Naive thymus-derived CD8-positive, alpha-beta T cell (primary cell): ENCODE measurements at regions not wholly inside any gene's neighbourhood (a gene's known extent, or its start where the extent isn't known, plus 50 kb on each side); places are given as distances from the start of the nearest gene placed in this dataset.

Experiments used
- ATAC-seq, 2 donors: fragments of 150-1000 bp; cut with Tn5 transposase in 1 of 2; sonication (Bioruptor Pico), chemical (Tn5 transposase) in 1 of 2; 1 replicate in 1 of 2; 2 replicates in 1 of 2; pipeline ENCODE4 v1.10.0; 2021; ENCODE audit warnings: mild to moderate bottlenecking in 2 of 2, moderate library complexity in 2 of 2
- POLR2A ChIA-PET: fragments of 350-600 bp; sonication (Branson Sonifier 250); formaldehyde crosslinking; loops from one replicate; lab custom pipeline; 2021; ENCODE audit warnings: antibody characterized with exemption; lab: Charles Lee
- DNase-seq, 10 donors: peaks; one replicate each; pipeline versions ENCODE4 v3.0.0 to v3.0.0-alpha.2; 2020 to 2022
- H3K27ac Mint-ChIP-seq, 10 donors: one replicate each; pipeline ENCODE4 v1.8.0; 2020 to 2022; ENCODE audit warnings: mild to moderate bottlenecking in 10 of 10, mixed read lengths in 10 of 10, moderate library complexity in 4 of 10, inconsistent platforms in 1 of 10
- H3K27me3 Mint-ChIP-seq, 5 donors: one replicate each; pipeline ENCODE4 v1.8.0; 2021 to 2022; ENCODE audit warnings: mixed read lengths in 5 of 5
- H3K36me3 Mint-ChIP-seq, 3 donors: one replicate each; pipeline ENCODE4 v1.8.0; 2020 to 2022; ENCODE audit warnings: mixed read lengths in 3 of 3, mild to moderate bottlenecking in 2 of 3, inconsistent platforms in 1 of 3
- H3K4me1 Mint-ChIP-seq, 4 donors: one replicate each; pipeline ENCODE4 v1.8.0; 2021 to 2022; ENCODE audit warnings: mixed read lengths in 4 of 4
- H3K4me3 Mint-ChIP-seq, 10 donors: one replicate each; pipeline ENCODE4 v1.8.0; 2020 to 2022; ENCODE audit warnings: mild to moderate bottlenecking in 10 of 10, mixed read lengths in 10 of 10, moderate library complexity in 6 of 10, inconsistent platforms in 1 of 10
- H3K9me3 Mint-ChIP-seq, 9 donors: one replicate each; pipeline ENCODE4 v1.8.0; 2020 to 2022; ENCODE audit warnings: mixed read lengths in 9 of 9, mild to moderate bottlenecking in 3 of 9, inconsistent platforms in 1 of 9, moderate library complexity in 1 of 9

DNA sequence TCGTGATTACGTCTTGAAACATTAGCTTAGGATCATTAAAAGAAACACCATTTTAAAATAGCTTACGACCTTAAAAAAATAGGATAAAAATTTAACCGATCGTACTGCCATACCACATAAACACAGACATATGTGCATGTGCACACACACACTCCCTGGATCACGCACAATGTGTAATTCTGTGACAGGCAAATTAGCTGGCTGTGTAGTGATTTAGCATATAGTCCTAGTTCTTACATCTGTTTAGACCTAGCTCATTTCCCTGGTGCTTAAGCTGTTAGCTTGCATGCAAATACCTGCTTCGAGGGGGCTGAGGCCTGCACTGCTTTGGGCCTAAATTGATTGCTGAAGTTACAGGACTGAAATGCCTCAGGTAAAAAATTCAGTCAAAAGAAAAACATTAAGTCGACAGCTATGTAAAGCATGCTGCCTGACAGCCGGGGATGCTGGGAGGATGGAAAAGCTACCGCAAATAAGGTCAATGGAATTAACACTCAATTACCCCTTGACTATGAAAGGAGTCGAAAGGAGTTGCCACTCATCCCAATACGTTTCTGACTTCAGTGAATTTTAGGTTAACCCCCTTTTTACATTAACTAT is 267.1 kb upstream of the FZD8 start:
- DNase-seq (no peak), ATAC-seq (no peak)
- no peak overlapping the region for H3K4me3 Mint-ChIP-seq
- H3K36me3 Mint-ChIP-seq = no peaks in the 10 kb centered on the region
- peaks cover 0 to 24% (median 0%) of the 10 kb centered on the region in 5 donors for H3K27me3 Mint-ChIP-seq
- no peak overlapping the region for H3K27ac Mint-ChIP-seq
- POLR2A ChIA-PET = no interaction called here
- H3K4me1 Mint-ChIP-seq = no peaks in the 10 kb centered on the region
- peaks cover 0 to 3% (median 0%) of the 10 kb centered on the region in 9 donors for H3K9me3 Mint-ChIP-seq

- no peak overlapping the region for H3K4me3 Mint-ChIP-seq
- peaks cover 0 to 23% (median 0%) of the 10 kb centered on the region in 5 donors for H3K27me3 Mint-ChIP-seq
- DNase-seq (no peak), ATAC-seq (no peak)
- peaks cover 0 to 3% (median 0%) of the 10 kb centered on the region in 9 donors for H3K9me3 Mint-ChIP-seq
- H3K36me3 Mint-ChIP-seq = no peaks in the 10 kb centered on the region
- no peaks in the 10 kb centered on the region for H3K4me1 Mint-ChIP-seq
- POLR2A ChIA-PET = no interaction called here
- H3K27ac Mint-ChIP-seq = no peak overlapping the region
Measured at GRCh38 chr10:35908451-35908850, 266.4 kb upstream of the FZD8 start.

DNA sequence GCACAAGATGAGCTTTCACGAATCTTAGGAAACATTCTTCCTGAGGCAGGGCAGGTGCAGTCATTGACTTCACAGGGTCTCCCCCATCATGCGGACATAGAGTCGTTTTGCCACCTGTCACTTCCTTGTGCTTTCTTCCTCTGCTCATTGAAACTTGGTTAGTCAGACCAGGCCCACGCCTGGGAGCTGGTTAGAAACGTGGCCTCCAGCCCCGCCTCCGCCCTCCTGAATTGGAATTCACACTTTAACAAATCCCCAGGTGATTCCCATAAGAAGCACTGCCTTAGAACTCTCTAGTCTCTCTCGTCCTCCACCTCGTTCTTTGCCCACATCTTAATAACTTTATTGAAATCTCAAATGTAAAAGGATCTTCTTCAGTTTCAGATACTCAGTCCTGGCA is 265.5 kb upstream of the FZD8 start:
- ATAC-seq = no peak
- Mint-ChIP-seq H3K4me1 (no peaks in the 10 kb centered on the region), H3K4me3 (no peak overlapping the region), H3K27ac (no peak overlapping the region), H3K36me3 (no peaks in the 10 kb centered on the region), H3K9me3 (peaks cover 0 to 3% (median 0%) of the 10 kb centered on the region in 9 donors), H3K27me3 (peaks cover 0 to 23% (median 0%) of the 10 kb centered on the region in 5 donors)
- POLR2A ChIA-PET = no interaction called here
- no peak for DNase-seq

- ATAC-seq (no peak), DNase-seq (no peak)
- Mint-ChIP-seq H3K4me1 (no peaks in the 10 kb centered on the region), H3K4me3 (no peak overlapping the region), H3K27me3 (peaks cover 0 to 18% (median 0%) of the 10 kb centered on the region in 5 donors), H3K9me3 (peaks cover 0 to 3% (median 0%) of the 10 kb centered on the region in 9 donors), H3K36me3 (no peaks in the 10 kb centered on the region), H3K27ac (no peak overlapping the region)
- POLR2A ChIA-PET = no interaction called here
Measured at GRCh38 chr10:35906155-35906554, 264.1 kb upstream of the FZD8 start.

GRCh38 chr10:35903021-35903420 is 260.9 kb upstream of the FZD8 start:
- H3K4me3 Mint-ChIP-seq = no peak overlapping the region
- H3K36me3 Mint-ChIP-seq = no peaks in the 10 kb centered on the region
- H3K27me3 Mint-ChIP-seq = peaks cover 0 to 22% (median 0%) of the 10 kb centered on the region in 5 donors
- no peaks in the 10 kb centered on the region for H3K4me1 Mint-ChIP-seq
- ATAC-seq (no peak), DNase-seq (no peak)
- H3K9me3 Mint-ChIP-seq = peaks cover 0 to 5% (median 0%) of the 10 kb centered on the region in 9 donors
- POLR2A ChIA-PET = no interaction called here
- no peak overlapping the region for H3K27ac Mint-ChIP-seq

GRCh38 chr10:35898716-35899440 is 256.8 kb upstream of the FZD8 start:
- POLR2A ChIA-PET = no interaction called here
- no peak for DNase-seq
- peaks cover 0 to 16% (median 2%) of the 10 kb centered on the region in 9 donors for H3K9me3 Mint-ChIP-seq
- no peak overlapping the region for H3K4me3 Mint-ChIP-seq
- ATAC-seq = no peak
- peaks cover 0 to 7% (median 0%) of the 10 kb centered on the region in 5 donors for H3K27me3 Mint-ChIP-seq
- no peaks in the 10 kb centered on the region for H3K4me1 Mint-ChIP-seq
- no peak overlapping the region for H3K27ac Mint-ChIP-seq
- H3K36me3 Mint-ChIP-seq = no peaks in the 10 kb centered on the region

GRCh38 chr10:35896001-35896400 is 253.9 kb upstream of the FZD8 start:
- Mint-ChIP-seq H3K9me3 (peaks cover 0 to 16% (median 4%) of the 10 kb centered on the region in 9 donors), H3K4me3 (no peak overlapping the region), H3K36me3 (no peaks in the 10 kb centered on the region), H3K4me1 (no peaks in the 10 kb centered on the region), H3K27me3 (peaks cover 0 to 4% (median 0%) of the 10 kb centered on the region in 5 donors), H3K27ac (no peak overlapping the region)
- POLR2A ChIA-PET = no interaction called here
- DNase-seq = no peak
- no peak for ATAC-seq

DNA sequence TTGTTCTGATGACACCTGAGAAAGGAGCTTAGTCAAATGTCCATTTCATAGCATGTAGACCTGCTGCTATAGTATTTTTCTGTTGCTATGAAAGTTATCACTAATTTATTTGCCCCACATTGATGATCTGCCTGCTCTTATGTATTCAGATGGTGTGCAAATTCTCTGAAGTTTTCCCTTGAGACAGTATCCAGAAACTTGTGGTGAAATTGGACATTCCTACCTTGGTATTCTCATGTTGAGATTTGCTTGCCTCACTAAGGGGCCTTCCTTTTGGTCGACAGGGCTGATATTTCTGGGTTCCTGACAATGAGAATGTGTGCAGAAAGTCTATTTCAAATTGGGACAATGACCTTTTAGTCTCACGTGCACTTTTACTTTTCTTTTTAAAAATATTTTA is 253.2 kb upstream of the FZD8 start:
- POLR2A ChIA-PET = no interaction called here
- no peak overlapping the region for H3K4me3 Mint-ChIP-seq
- no peak overlapping the region for H3K27ac Mint-ChIP-seq
- H3K36me3 Mint-ChIP-seq = no peaks in the 10 kb centered on the region
- ATAC-seq (no peak), DNase-seq (no peak)
- H3K27me3 Mint-ChIP-seq = peaks cover 0 to 4% (median 0%) of the 10 kb centered on the region in 5 donors
- peaks cover 0 to 16% (median 4%) of the 10 kb centered on the region in 9 donors for H3K9me3 Mint-ChIP-seq
- H3K4me1 Mint-ChIP-seq = no peaks in the 10 kb centered on the region

DNA sequence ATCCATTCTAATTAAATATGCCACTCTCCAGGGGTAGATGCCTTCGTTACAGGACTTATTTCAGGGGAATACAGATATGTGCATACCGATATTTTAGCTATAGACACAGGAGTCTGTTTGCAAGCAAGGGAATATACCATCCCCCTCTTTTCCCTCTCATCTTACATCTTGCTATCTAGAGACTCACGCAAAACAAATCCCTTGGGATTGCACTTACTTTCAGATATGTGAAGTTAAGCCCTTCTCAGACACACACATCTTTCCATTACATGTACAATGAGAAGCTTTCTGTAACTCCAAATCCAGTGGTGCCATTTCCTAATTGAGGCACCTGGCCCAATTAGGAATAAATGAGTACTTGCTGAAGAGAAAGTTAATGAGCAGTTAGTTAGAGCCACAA is 250.4 kb upstream of the FZD8 start:
- POLR2A ChIA-PET = no interaction called here
- peaks cover 0 to 12% (median 4%) of the 10 kb centered on the region in 5 donors for H3K27me3 Mint-ChIP-seq

GRCh38 chr10:35890676-35891495 is 248.8 kb upstream of the FZD8 start:
- DNase-seq (no peak), ATAC-seq (no peak)
- no peak overlapping the region for H3K4me3 Mint-ChIP-seq
- peaks cover 0 to 18% (median 4%) of the 10 kb centered on the region in 5 donors for H3K27me3 Mint-ChIP-seq
- POLR2A ChIA-PET = no interaction called here
- no peaks in the 10 kb centered on the region for H3K36me3 Mint-ChIP-seq
- H3K27ac Mint-ChIP-seq = no peak overlapping the region
- peaks cover 0 to 11% (median 2%) of the 10 kb centered on the region in 9 donors for H3K9me3 Mint-ChIP-seq
- H3K4me1 Mint-ChIP-seq = no peaks in the 10 kb centered on the region

More for the DNA sequence above, 250.4 kb upstream of the FZD8 start:
- Mint-ChIP-seq H3K9me3 (peaks cover 0 to 16% (median 2%) of the 10 kb centered on the region in 9 donors), H3K36me3 (no peaks in the 10 kb centered on the region), H3K4me1 (no peaks in the 10 kb centered on the region), H3K4me3 (no peak overlapping the region), H3K27ac (no peak overlapping the region)
- no peak for DNase-seq
- no peak for ATAC-seq

- POLR2A ChIA-PET = no interaction called here
- Mint-ChIP-seq H3K27me3 (peaks cover 0 to 18% (median 4%) of the 10 kb centered on the region in 5 donors), H3K9me3 (peaks cover 0 to 10% (median 2%) of the 10 kb centered on the region in 9 donors), H3K36me3 (no peaks in the 10 kb centered on the region), H3K4me3 (no peak overlapping the region), H3K27ac (no peak overlapping the region), H3K4me1 (no peaks in the 10 kb centered on the region)
- DNase-seq (no peak), ATAC-seq (no peak)
Measured at GRCh38 chr10:35889971-35890675, 248.0 kb upstream of the FZD8 start.

DNA sequence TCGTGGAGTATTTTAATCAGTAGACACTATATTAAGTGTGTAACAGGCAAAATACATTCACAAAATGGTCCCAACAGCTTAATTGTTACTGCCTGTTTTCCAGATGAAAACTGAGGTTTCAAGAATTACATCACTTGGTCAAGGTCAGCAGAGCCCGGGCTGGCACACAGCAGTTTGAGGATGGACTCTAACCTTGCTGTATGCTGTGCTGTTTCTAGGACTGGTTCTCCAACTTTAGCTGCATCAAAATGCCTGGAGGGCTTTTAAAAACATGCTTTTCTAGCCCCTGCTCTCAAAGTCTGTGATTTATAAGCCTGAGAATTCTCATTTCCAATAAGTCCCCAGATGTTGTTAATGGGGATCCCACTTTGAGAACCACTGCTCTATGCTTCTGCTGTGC is 247.1 kb upstream of the FZD8 start:
- Mint-ChIP-seq H3K4me3 (no peak overlapping the region), H3K27ac (no peak overlapping the region), H3K27me3 (peaks cover 0 to 18% (median 4%) of the 10 kb centered on the region in 5 donors), H3K36me3 (no peaks in the 10 kb centered on the region), H3K4me1 (no peaks in the 10 kb centered on the region), H3K9me3 (peaks cover 0 to 6% (median 2%) of the 10 kb centered on the region in 9 donors)
- POLR2A ChIA-PET = no interaction called here
- ATAC-seq (no peak), DNase-seq (no peak)
